IMR-90 (cell line): ENCODE measurements at regions not wholly inside any gene's neighbourhood (a gene's known extent, or its start where the extent isn't known, plus 50 kb on each side); places are given as distances from the start of the nearest gene placed in this dataset.

ENCODE experiments used
- ATAC-seq: fragments of 200-7000 bp; cut with Tn5 transposase; 2 replicates; pipeline ENCODE4 v1.9.1; 2020; ENCODE audit warnings: low read depth, mild to moderate bottlenecking, moderate library complexity
- BruUV-seq: library from RNA; stranded (reverse); fragments of 400-500 nt; replicated peaks from 2 replicates; lab custom pipeline; 2021; lab: Mats Ljungman, UMichigan
- CTCF ChIA-PET: fragments of 300-600 bp; formaldehyde crosslinking; extraction: SDS; loops from one replicate; lab custom pipeline; 2021; ENCODE audit warnings: antibody characterized with exemption; lab: Yijun Ruan, JAX
- POLR2A ChIA-PET: fragments of 300-600 bp; sonication (Branson Sonifier 250); formaldehyde crosslinking; loops from one replicate; lab custom pipeline; 2022; ENCODE audit warnings: antibody characterized with exemption; ENCODE audit not compliant: unreplicated experiment; lab: Charles Lee
- DNase-seq: peaks from one replicate; pipeline ENCODE4 v3.0.0; 2013
- H2AFZ ChIP-seq: replicated peaks from 2 replicates; pipeline ENCODE3; 2013; ENCODE audit warnings: low read length, mild to moderate bottlenecking; ENCODE audit not compliant: poor library complexity
- H2AK5ac ChIP-seq: 2 replicates; pipeline ENCODE4 v1.6.1; 2013; ENCODE audit warnings: low read depth, low read length, inconsistent platforms
- H2AK9ac ChIP-seq: replicated peaks from 2 replicates; pipeline ENCODE3; 2013; ENCODE audit warnings: mild to moderate bottlenecking, low read depth, low read length, moderate library complexity; ENCODE audit not compliant: poor library complexity
- H2BK120ac ChIP-seq: 2 replicates; pipeline ENCODE4 v1.6.1; 2013; ENCODE audit warnings: low read depth, low read length, inconsistent platforms
- H2BK15ac ChIP-seq: 3 replicates; pipeline ENCODE4 v1.6.1; 2013; ENCODE audit warnings: low read depth, low read length, inconsistent platforms
- H2BK20ac ChIP-seq: 2 replicates; pipeline ENCODE4 v1.6.1; 2013; ENCODE audit warnings: low read depth, mild to moderate bottlenecking, inconsistent platforms, low read length, moderate library complexity
- H2BK5ac ChIP-seq: 2 replicates; pipeline ENCODE4 v1.6.1; 2013; ENCODE audit warnings: mild to moderate bottlenecking, low read depth, low read length, inconsistent platforms; ENCODE audit not compliant: poor library complexity, severe bottlenecking
- H3K14ac ChIP-seq: replicated peaks from 2 replicates; pipeline ENCODE4 v1.6.1; 2013; ENCODE audit warnings: low read depth, low read length, inconsistent platforms
- H3K18ac ChIP-seq: 2 replicates; pipeline ENCODE4 v1.6.1; 2013; ENCODE audit warnings: low read depth, low read length, control low read depth
- H3K23ac ChIP-seq: 2 replicates; pipeline ENCODE4 v1.6.1; 2013; ENCODE audit warnings: low read depth, low read length, inconsistent platforms
- H3K27ac ChIP-seq: 2 replicates; pipeline ENCODE4 v1.5.1; 2013; ENCODE audit warnings: mild to moderate bottlenecking, control low read depth, low read length; ENCODE audit not compliant: insufficient read depth
- H3K27me3 ChIP-seq: 2 replicates; pipeline ENCODE4 v1.6.1; 2013; ENCODE audit warnings: low read length; ENCODE audit not compliant: control insufficient read depth, insufficient read depth
- H3K36me3 ChIP-seq: 2 replicates; pipeline ENCODE4 v1.6.1; 2013; ENCODE audit warnings: low read length, mixed read lengths; ENCODE audit not compliant: control insufficient read depth, insufficient read depth
- H3K4ac ChIP-seq: 2 replicates; pipeline ENCODE4 v1.6.1; 2013; ENCODE audit warnings: low read depth, low read length, inconsistent platforms
- H3K4me1 ChIP-seq: 2 replicates; pipeline ENCODE4 v1.6.1; 2013; ENCODE audit warnings: low read length, mixed read lengths; ENCODE audit not compliant: control insufficient read depth, insufficient read depth
- H3K4me2 ChIP-seq: 2 replicates; pipeline ENCODE4 v1.6.1; 2013; ENCODE audit warnings: low read depth, mild to moderate bottlenecking, control low read depth, low read length, moderate library complexity
- H3K4me3 ChIP-seq: 2 replicates; pipeline ENCODE4 v1.5.1; 2013; ENCODE audit warnings: low read depth, mild to moderate bottlenecking, control low read depth, low read length, moderate library complexity; ENCODE audit not compliant: insufficient read depth
- H3K56ac ChIP-seq: 2 replicates; pipeline ENCODE4 v1.6.1; 2013; ENCODE audit warnings: low read length, inconsistent platforms; ENCODE audit not compliant: insufficient read depth; ENCODE audit errors: extremely low read depth
- H3K79me1 ChIP-seq, 2 experiments: 2 replicates each; pipeline ENCODE4 v1.6.1; 2013; ENCODE audit warnings: low read length in 2 of 2, inconsistent platforms in 1 of 2, low read depth in 1 of 2
- H3K9ac ChIP-seq: 2 replicates; pipeline ENCODE4 v1.6.1; 2013; ENCODE audit warnings: low read depth, low read length, control low read depth
- H3K9me1 ChIP-seq: 2 replicates; pipeline ENCODE4 v1.6.1; 2013; ENCODE audit warnings: low read length, inconsistent platforms; ENCODE audit not compliant: insufficient read depth
- H3K9me3 ChIP-seq: 2 replicates; pipeline ENCODE4 v1.6.1; 2013; ENCODE audit warnings: low read length; ENCODE audit not compliant: control insufficient read depth, insufficient read depth
- H4K20me1 ChIP-seq: 2 replicates; pipeline ENCODE4 v1.6.1; 2013; ENCODE audit warnings: low read length, inconsistent platforms; ENCODE audit not compliant: insufficient read depth
- H4K5ac ChIP-seq: 2 replicates; pipeline ENCODE4 v1.6.1; 2013; ENCODE audit warnings: mild to moderate bottlenecking, low read depth, low read length, control low read depth
- H4K8ac ChIP-seq, 2 experiments: 2 replicates each; pipeline ENCODE4 v1.6.1; 2013; ENCODE audit warnings: low read depth in 2 of 2, low read length in 2 of 2, control low read depth in 1 of 2, inconsistent platforms in 1 of 2
- H4K91ac ChIP-seq: 2 replicates; pipeline ENCODE4 v1.6.1; 2013; ENCODE audit warnings: low read depth, low read length, inconsistent platforms; ENCODE audit not compliant: insufficient read depth
- BHLHE40 ChIP-seq: fragments of 150-350 bp; IDR thresholded peaks from 2 replicates; pipeline ENCODE4 v1.6.1; 2016; ENCODE audit warnings: mild to moderate bottlenecking, low read depth, low read length
- CEBPB ChIP-seq: IDR thresholded peaks from 2 replicates; pipeline ENCODE4 v1.6.1; 2012; ENCODE audit warnings: low read depth, low read length, improper control_type of control experiment
- CHD1 ChIP-seq: IDR thresholded peaks from 2 replicates; pipeline ENCODE4 v1.6.1; 2012; ENCODE audit warnings: low read depth, low read length, improper control_type of control experiment
- FOS ChIP-seq: fragments of 150-350 bp; IDR thresholded peaks from 2 replicates; pipeline ENCODE4 v1.6.1; 2016; ENCODE audit warnings: low read depth, low read length
- MAFK ChIP-seq: IDR thresholded peaks from 2 replicates; pipeline ENCODE4 v1.6.1; 2012; ENCODE audit warnings: low read depth, low read length, improper control_type of control experiment
- MAZ ChIP-seq: IDR thresholded peaks from 2 replicates; pipeline ENCODE4 v1.6.1; 2012; ENCODE audit warnings: low read depth, mild to moderate bottlenecking, low read length, improper control_type of control experiment, moderate library complexity, borderline replicate concordance
- MXI1 ChIP-seq: IDR thresholded peaks from 2 replicates; pipeline ENCODE4 v1.6.1; 2012; ENCODE audit warnings: low read depth, mild to moderate bottlenecking, low read length, moderate library complexity, borderline replicate concordance
- NFE2L2 ChIP-seq: fragments of 150-350 bp; IDR thresholded peaks from 2 replicates; pipeline ENCODE4 v1.6.1; 2016; ENCODE audit warnings: low read depth, mild to moderate bottlenecking, low read length
- POLR2A ChIP-seq: IDR thresholded peaks from 2 replicates; pipeline ENCODE4 v1.6.1; 2012; ENCODE audit warnings: mild to moderate bottlenecking, low read depth, low read length
- RAD21 ChIP-seq: IDR thresholded peaks from 2 replicates; pipeline ENCODE4 v1.6.1; 2012; ENCODE audit warnings: low read length, improper control_type of control experiment
- RCOR1 ChIP-seq: IDR thresholded peaks from 2 replicates; pipeline ENCODE4 v1.6.1; 2012; ENCODE audit warnings: mild to moderate bottlenecking, low read length, improper control_type of control experiment; ENCODE audit not compliant: insufficient replicate concordance
- RFX5 ChIP-seq: IDR thresholded peaks from 2 replicates; pipeline ENCODE4 v1.8.0; 2012; ENCODE audit warnings: low read depth, mild to moderate bottlenecking, low read length, moderate library complexity
- SMC3 ChIP-seq: fragments of 150-350 bp; IDR thresholded peaks from 2 replicates; pipeline ENCODE4 v1.6.1; 2016; ENCODE audit warnings: low read depth, mild to moderate bottlenecking, antibody characterized with exemption, low read length, moderate library complexity
- WGBS, 2 experiments: methylation state at CpG; one replicate each; pipeline versions ENCODE4 v1.1.5 to v1.1.7; 2013; ENCODE audit warnings: missing lambda C conversion rate in 2 of 2; ENCODE audit not compliant: insufficient read length in 1 of 2; ENCODE audit errors: extremely low coverage in 2 of 2; 5-methylcytosine and 5-hydroxymethylcytosine counted together
- dilution Hi-C: fragments of 300-500 bp; cut with HindIII; formaldehyde crosslinking; loops from one replicate; pipeline ENCODE4 v1.14.3; 2018; ENCODE audit warnings: low sequenced_read_pairs; ENCODE audit not compliant: unreplicated experiment
- in situ Hi-C: fragments of 300-500 bp; cut with MboI; formaldehyde crosslinking; loops from 3 replicates; pipeline ENCODE4 v1.14.3; 2019; ENCODE audit warnings: low sequenced_read_pairs, inconsistent platforms, mixed read lengths
- intact Hi-C: fragments of 100-400 bp; cut with micrococcal nuclease; formaldehyde crosslinking; loops from 2 replicates; pipeline ENCODE4 v1.10.0; 2022
- TF ChIP-seq, protein P1 (sequence below): conservative IDR thresholded peaks from 2 replicates; pipeline ENCODE4 v1.5.1; 2012; ENCODE audit warnings: mild to moderate bottlenecking, low read depth, low read length, improper control_type of control experiment
- TF ChIP-seq, protein P2 (sequence below): fragments of 150-350 bp; IDR thresholded peaks from 2 replicates; pipeline ENCODE4 v1.6.1; 2017; ENCODE audit warnings: mild to moderate bottlenecking, antibody characterized with exemption, low read length, low read depth
- TF ChIP-seq, protein P3 (sequence below): fragments of 150-350 bp; IDR thresholded peaks from 2 replicates; pipeline ENCODE4 v1.6.1; 2016; ENCODE audit warnings: low read depth, mild to moderate bottlenecking, low read length, moderate library complexity, borderline replicate concordance

DNA sequence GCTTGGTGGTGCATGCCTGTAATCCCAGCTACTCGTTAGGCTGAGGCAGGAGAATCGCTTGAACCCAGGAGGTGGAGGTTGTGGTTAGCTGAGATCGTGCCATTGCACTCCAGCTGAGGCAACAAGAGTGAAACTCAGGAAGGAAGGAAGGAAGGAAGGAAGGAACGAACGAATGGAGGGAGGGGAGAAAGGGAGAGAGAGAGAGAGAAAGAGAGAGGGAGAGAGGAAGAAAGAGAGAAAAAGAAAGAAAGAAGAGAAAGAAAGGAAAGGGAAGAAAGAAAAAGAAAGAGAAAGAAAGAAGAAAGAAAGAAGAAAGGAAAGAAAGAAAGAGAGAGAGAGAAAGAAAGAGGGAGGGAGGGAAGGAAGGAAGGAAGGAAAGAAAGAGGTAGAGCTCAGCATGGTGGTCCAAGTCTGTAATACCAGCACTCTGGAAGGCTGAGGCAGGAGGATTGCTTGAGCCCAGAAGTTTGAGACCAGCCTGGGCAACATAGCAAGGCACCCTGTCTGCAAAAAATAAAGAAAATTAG lies 81.9 kb downstream of the P2RY1 start:
- intact Hi-C loops (no loop called here), in situ Hi-C loops (no loop called here), dilution Hi-C loops (no loop called here)
- Histone ChIP-seq H3K27me3 (no peaks in the 10 kb centered on the region), H3K14ac (no peak overlapping the region), H3K4me3 (no peak overlapping the region), H3K23ac (no peak overlapping the region), H2BK120ac (no peak overlapping the region), H3K4me1 (no peaks in the 10 kb centered on the region), H3K56ac (no peak overlapping the region), H3K4ac (no peak overlapping the region), H2BK15ac (no peak overlapping the region), H3K79me1 (no peaks in the 10 kb centered on the region), H3K18ac (no peak overlapping the region), H3K27ac (no peak overlapping the region), H4K91ac (no peak overlapping the region), H2AFZ (no peak overlapping the region), H3K9ac (no peak overlapping the region), H3K4me2 (no peak overlapping the region), H3K9me1 (no peaks in the 10 kb centered on the region), H2BK5ac (no peak overlapping the region), H4K8ac (no peak overlapping the region), H4K20me1 (no peaks in the 10 kb centered on the region), H3K36me3 (no peaks in the 10 kb centered on the region), H2AK9ac (no peak overlapping the region), H3K9me3 (no peaks in the 10 kb centered on the region), H2AK5ac (no peak overlapping the region), H2BK20ac (no peak overlapping the region), H4K5ac (no peak overlapping the region)
- 37% methylated on average over 5 of the region's 5 CpGs; no CpG with 5 or more reads in 1 of the 2 experiments for WGBS, 2 experiments
- no peak for DNase-seq
- TF ChIP-seq FOS (no peak), RCOR1 (no peak), RFX5 (no peak), SMC3 (no peak), POLR2A (no peak), BHLHE40 (no peak), CEBPB (no peak), MAZ (no peak), MAFK (no peak), NFE2L2 (no peak), CHD1 (no peak), MXI1 (no peak), RAD21 (no peak)
- TF ChIP-seq, protein P1, sequence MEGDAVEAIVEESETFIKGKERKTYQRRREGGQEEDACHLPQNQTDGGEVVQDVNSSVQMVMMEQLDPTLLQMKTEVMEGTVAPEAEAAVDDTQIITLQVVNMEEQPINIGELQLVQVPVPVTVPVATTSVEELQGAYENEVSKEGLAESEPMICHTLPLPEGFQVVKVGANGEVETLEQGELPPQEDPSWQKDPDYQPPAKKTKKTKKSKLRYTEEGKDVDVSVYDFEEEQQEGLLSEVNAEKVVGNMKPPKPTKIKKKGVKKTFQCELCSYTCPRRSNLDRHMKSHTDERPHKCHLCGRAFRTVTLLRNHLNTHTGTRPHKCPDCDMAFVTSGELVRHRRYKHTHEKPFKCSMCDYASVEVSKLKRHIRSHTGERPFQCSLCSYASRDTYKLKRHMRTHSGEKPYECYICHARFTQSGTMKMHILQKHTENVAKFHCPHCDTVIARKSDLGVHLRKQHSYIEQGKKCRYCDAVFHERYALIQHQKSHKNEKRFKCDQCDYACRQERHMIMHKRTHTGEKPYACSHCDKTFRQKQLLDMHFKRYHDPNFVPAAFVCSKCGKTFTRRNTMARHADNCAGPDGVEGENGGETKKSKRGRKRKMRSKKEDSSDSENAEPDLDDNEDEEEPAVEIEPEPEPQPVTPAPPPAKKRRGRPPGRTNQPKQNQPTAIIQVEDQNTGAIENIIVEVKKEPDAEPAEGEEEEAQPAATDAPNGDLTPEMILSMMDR, result no peak
- TF ChIP-seq, protein P2, sequence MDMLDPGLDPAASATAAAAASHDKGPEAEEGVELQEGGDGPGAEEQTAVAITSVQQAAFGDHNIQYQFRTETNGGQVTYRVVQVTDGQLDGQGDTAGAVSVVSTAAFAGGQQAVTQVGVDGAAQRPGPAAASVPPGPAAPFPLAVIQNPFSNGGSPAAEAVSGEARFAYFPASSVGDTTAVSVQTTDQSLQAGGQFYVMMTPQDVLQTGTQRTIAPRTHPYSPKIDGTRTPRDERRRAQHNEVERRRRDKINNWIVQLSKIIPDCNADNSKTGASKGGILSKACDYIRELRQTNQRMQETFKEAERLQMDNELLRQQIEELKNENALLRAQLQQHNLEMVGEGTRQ, result no peak
- TF ChIP-seq, protein P3, sequence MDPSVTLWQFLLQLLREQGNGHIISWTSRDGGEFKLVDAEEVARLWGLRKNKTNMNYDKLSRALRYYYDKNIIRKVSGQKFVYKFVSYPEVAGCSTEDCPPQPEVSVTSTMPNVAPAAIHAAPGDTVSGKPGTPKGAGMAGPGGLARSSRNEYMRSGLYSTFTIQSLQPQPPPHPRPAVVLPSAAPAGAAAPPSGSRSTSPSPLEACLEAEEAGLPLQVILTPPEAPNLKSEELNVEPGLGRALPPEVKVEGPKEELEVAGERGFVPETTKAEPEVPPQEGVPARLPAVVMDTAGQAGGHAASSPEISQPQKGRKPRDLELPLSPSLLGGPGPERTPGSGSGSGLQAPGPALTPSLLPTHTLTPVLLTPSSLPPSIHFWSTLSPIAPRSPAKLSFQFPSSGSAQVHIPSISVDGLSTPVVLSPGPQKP, result no peak
- ChIA-PET POLR2A (no interaction called here), CTCF (interaction anchor here (0.7 kb wide), 1 partner anchor 93 kb away, joined by 3 read pairs; no protein-coding TSS in a partner anchor)
- ATAC-seq, result no peak
- no TSS peak for BruUV-seq
